H1 (cell line): ENCODE measurements at regions not wholly inside any gene's neighbourhood (a gene's known extent, or its start where the extent isn't known, plus 50 kb on each side); places are given as distances from the start of the nearest gene placed in this dataset.

Experiments
- CTCF ChIA-PET: fragments of 300-600 bp; sonication (Branson Sonifier 250); formaldehyde crosslinking; loops from one replicate; lab custom pipeline; 2021; ENCODE audit not compliant: partially characterized antibody; lab: Charles Lee
- POLR2A ChIA-PET: fragments of 300-600 bp; sonication (Branson Sonifier 250); formaldehyde crosslinking; loops from one replicate; lab custom pipeline; 2021; ENCODE audit warnings: inconsistent platforms; ENCODE audit not compliant: partially characterized antibody; lab: Charles Lee
- DNase-seq, 2 experiments: peaks; one replicate each; pipeline versions ENCODE4 v3.0.0 to v3.0.0-alpha.2; 2010 to 2022; ENCODE audit warnings: low spot score in 2 of 2, low read depth in 1 of 2, mixed read lengths in 1 of 2
- FAIRE-seq: peaks from 2 replicates; lab custom pipeline; 2011; peaks lifted over from hg19 to GRCh38; lab: Jason Lieb, UNC
- H2AFZ ChIP-seq: 2 replicates; pipeline ENCODE4 v1.8.1; 2012; ENCODE audit warnings: low read length, inconsistent platforms
- H2AK5ac ChIP-seq: 2 replicates; pipeline ENCODE4 v1.6.1; 2013; ENCODE audit warnings: low read depth, low read length
- H2BK120ac ChIP-seq: replicated peaks from 2 replicates; pipeline ENCODE3; 2013; ENCODE audit warnings: low read depth, low read length, inconsistent platforms
- H2BK12ac ChIP-seq: 2 replicates; pipeline ENCODE4 v1.6.1; 2013; ENCODE audit warnings: low read depth, low read length
- H2BK15ac ChIP-seq: 2 replicates; pipeline ENCODE4 v1.6.1; 2013; ENCODE audit warnings: low read length
- H2BK20ac ChIP-seq: 2 replicates; pipeline ENCODE4 v1.6.1; 2013; ENCODE audit warnings: low read length
- H2BK5ac ChIP-seq: 2 replicates; pipeline ENCODE4 v1.6.1; 2013; ENCODE audit warnings: low read depth, low read length
- H3K14ac ChIP-seq: 2 replicates; pipeline ENCODE4 v1.6.1; 2013; ENCODE audit warnings: inconsistent platforms; ENCODE audit not compliant: insufficient read length
- H3K18ac ChIP-seq: 2 replicates; pipeline ENCODE4 v1.6.1; 2013; ENCODE audit warnings: low read length; ENCODE audit errors: extremely low read depth
- H3K23ac ChIP-seq: 2 replicates; pipeline ENCODE4 v1.6.1; 2013; ENCODE audit warnings: inconsistent platforms; ENCODE audit not compliant: insufficient read length
- H3K23me2 ChIP-seq: 2 replicates; pipeline ENCODE4 v1.6.1; 2013; ENCODE audit warnings: low read depth, low read length
- H3K27ac ChIP-seq: 2 replicates; pipeline ENCODE4 v1.6.1; 2011; ENCODE audit warnings: low read depth, low read length, inconsistent platforms
- H3K27me3 ChIP-seq, 4 experiments: replicated peaks in 1 of 4; 1 replicate in 1 of 4; 2 replicates in 3 of 4; pipeline versions ENCODE4 v1.6.1 to v1.8.1; 2011 to 2013; ENCODE audit warnings: low read length in 3 of 4, mild to moderate bottlenecking in 3 of 4, inconsistent platforms in 2 of 4, mixed read lengths in 2 of 4, moderate library complexity in 1 of 4; ENCODE audit not compliant: control insufficient read depth in 3 of 4, insufficient read depth in 3 of 4; ENCODE audit errors: extremely low read depth in 1 of 4
- H3K36me3 ChIP-seq, 4 experiments: 2 replicates each; pipeline versions ENCODE4 v1.6.1 to v1.8.1; 2011 to 2013; ENCODE audit warnings: mild to moderate bottlenecking in 4 of 4, low read length in 3 of 4, moderate library complexity in 2 of 4, control low read depth in 1 of 4, inconsistent platforms in 1 of 4; ENCODE audit not compliant: insufficient read depth in 4 of 4, control insufficient read depth in 2 of 4
- H3K4ac ChIP-seq: replicated peaks from 2 replicates; pipeline ENCODE3; 2013; ENCODE audit warnings: low read length, low read depth, mixed read lengths, inconsistent platforms; ENCODE audit not compliant: insufficient read length
- H3K4me1 ChIP-seq, 4 experiments: replicated peaks in 1 of 4; 1 replicate in 1 of 4; 2 replicates in 3 of 4; pipeline versions ENCODE4 v1.6.1 to v1.8.1; 2011 to 2013; ENCODE audit warnings: low read length in 3 of 4, inconsistent platforms in 2 of 4, mixed read lengths in 1 of 4; ENCODE audit not compliant: insufficient read depth in 4 of 4, control insufficient read depth in 3 of 4
- H3K4me2 ChIP-seq, 2 experiments: 2 replicates each; pipeline versions ENCODE4 v1.6.1 to v1.8.1; 2011 to 2013; ENCODE audit warnings: low read depth in 2 of 2, low read length in 2 of 2, control low read depth in 1 of 2, inconsistent platforms in 1 of 2, mild to moderate bottlenecking in 1 of 2; ENCODE audit not compliant: insufficient read depth in 1 of 2
- H3K4me3 ChIP-seq, 4 experiments: fragments of 200-600, 300-600 bp in 1 of 4; sonication (generic), shearing (Covaris generic), sonication (Bioruptor Twin) in 1 of 4; 2 replicates each; pipeline versions ENCODE4 v1.5.1 to v1.8.1; 2011 to 2016; ENCODE audit warnings: low read length in 4 of 4, low read depth in 3 of 4, control low read depth in 2 of 4, inconsistent platforms in 2 of 4, mild to moderate bottlenecking in 2 of 4, mixed read lengths in 1 of 4, moderate library complexity in 1 of 4; ENCODE audit not compliant: insufficient read depth in 2 of 4; ENCODE audit errors: extremely low read depth in 1 of 4
- H3K56ac ChIP-seq: replicated peaks from 2 replicates; pipeline ENCODE3; 2013; ENCODE audit warnings: low read depth, mild to moderate bottlenecking, mixed read lengths, low read length, inconsistent platforms; ENCODE audit not compliant: insufficient read length
- H3K79me1 ChIP-seq: 2 replicates; pipeline ENCODE4 v1.6.1; 2013; ENCODE audit warnings: low read depth, low read length, control low read depth
- H3K79me2 ChIP-seq, 2 experiments: 2 replicates each; pipeline versions ENCODE4 v1.6.1 to v1.8.1; 2012 to 2013; ENCODE audit warnings: low read length in 2 of 2, mild to moderate bottlenecking in 2 of 2, inconsistent platforms in 1 of 2; ENCODE audit not compliant: insufficient read depth in 2 of 2, control insufficient read depth in 1 of 2
- H3K9ac ChIP-seq, 4 experiments: replicated peaks in 1 of 4; 1 replicate in 1 of 4; 2 replicates in 3 of 4; pipeline versions ENCODE4 v1.6.1 to v1.8.1; 2011 to 2013; ENCODE audit warnings: low read depth in 3 of 4, low read length in 3 of 4, control low read depth in 2 of 4, mild to moderate bottlenecking in 2 of 4, moderate library complexity in 2 of 4, inconsistent platforms in 1 of 4; ENCODE audit errors: extremely low read depth in 1 of 4
- H3K9me3 ChIP-seq, 2 experiments: 2 replicates each; pipeline versions ENCODE4 v1.6.1 to v1.8.1; 2012 to 2013; ENCODE audit warnings: mild to moderate bottlenecking in 2 of 2, moderate library complexity in 2 of 2, control low read depth in 1 of 2, inconsistent platforms in 1 of 2, low read depth in 1 of 2, low read length in 1 of 2, mixed read lengths in 1 of 2; ENCODE audit not compliant: insufficient read depth in 2 of 2
- H4K20me1 ChIP-seq, 2 experiments: replicated peaks in 1 of 2; 2 replicates each; pipeline versions ENCODE3 to v1.8.1; 2011 to 2013; ENCODE audit warnings: inconsistent platforms in 2 of 2, low read length in 2 of 2, mild to moderate bottlenecking in 1 of 2; ENCODE audit not compliant: insufficient read depth in 2 of 2, control insufficient read depth in 1 of 2
- H4K5ac ChIP-seq: 2 replicates; pipeline ENCODE4 v1.6.1; 2013; ENCODE audit warnings: low read length, low read depth, mixed read lengths, inconsistent platforms; ENCODE audit not compliant: insufficient read length
- H4K8ac ChIP-seq: 2 replicates; pipeline ENCODE4 v1.8.0; 2013; ENCODE audit warnings: mild to moderate bottlenecking, moderate library complexity, low read length, inconsistent platforms; ENCODE audit not compliant: insufficient read depth; ENCODE audit errors: extremely low read depth
- H4K91ac ChIP-seq: replicated peaks from 2 replicates; pipeline ENCODE3; 2013; ENCODE audit warnings: low read length, mixed read lengths, inconsistent platforms; ENCODE audit not compliant: insufficient read length
- BACH1 ChIP-seq: IDR thresholded peaks from 2 replicates; pipeline ENCODE4 v1.6.1; 2012; ENCODE audit warnings: low read length, improper control_type of control experiment
- CREB1 ChIP-seq: IDR thresholded peaks from 2 replicates; pipeline ENCODE4 v1.6.1; 2012; ENCODE audit warnings: inconsistent platforms

DNA sequence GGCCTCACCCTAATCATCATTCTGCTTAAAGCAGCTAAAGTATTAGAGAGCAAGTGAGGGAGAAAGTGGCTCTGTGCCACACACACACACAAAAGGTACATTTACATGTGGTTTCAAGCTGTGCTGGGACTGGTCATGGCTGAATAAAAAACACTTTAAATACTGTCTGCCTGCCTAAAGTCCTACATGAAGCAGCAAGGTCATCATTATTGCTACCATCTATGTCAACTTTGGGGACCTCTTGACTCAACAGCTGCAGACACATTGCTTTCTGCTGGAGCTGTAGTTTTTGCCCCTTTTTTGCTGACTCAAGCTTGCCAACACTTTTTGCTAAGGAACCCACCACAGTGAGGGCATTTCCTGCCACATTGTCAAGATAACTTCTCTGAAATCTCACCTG is 1237.9 kb downstream of the ROBO2 start:
- Histone ChIP-seq H3K23ac (no peak overlapping the region), H3K79me1 (no peaks in the 10 kb centered on the region), H2AK5ac (no peak overlapping the region), H3K9ac (no peak overlapping the region), H3K4ac (no peak overlapping the region), H2BK120ac (no peak overlapping the region), H2BK15ac (no peak overlapping the region; the same call in 1 of the 2 replicates), H3K36me3 (no peaks in the 10 kb centered on the region), H2BK12ac (peak overlapping the region; percentile 56; the same call in 1 of the 2 replicates), H4K91ac (peak overlapping the region; percentile 5), H3K27me3 (no peaks in the 10 kb centered on the region), H3K79me2 (no peaks in the 10 kb centered on the region)
- POLR2A ChIA-PET, result no interaction called here
- TF ChIP-seq CREB1 (no peak), BACH1 (0 out of 2 replicates have a peak, but pooled peaks have one; percentile 30)
- TF ChIP-seq, all 59 proteins: peak for 1
- Histone ChIP-seq H3K4me1 (peaks cover 0 to 5% (median 3%) of the 10 kb centered on the region in 4 experiments; a peak in 5 of 7 replicates), H4K20me1 (no peaks in the 10 kb centered on the region), H4K8ac (no peak overlapping the region), H3K14ac (no peak overlapping the region), H3K23me2 (no peaks in the 10 kb centered on the region), H3K56ac (no peak overlapping the region), H2AFZ (peak overlapping the region; percentile 60; the same call in 1 of the 2 replicates), H3K9me3 (no peaks in the 10 kb centered on the region), H3K18ac (no peak overlapping the region; the same call in 1 of the 2 replicates), H3K27ac (no peak overlapping the region), H4K5ac (no peak overlapping the region), H2BK20ac (peak overlapping the region; percentile 91), H3K4me2 (no peak overlapping the region), H3K4me3 (no peak overlapping the region), H2BK5ac (peak overlapping the region; percentile 76; the same call in 1 of the 2 replicates)
- FAIRE-seq (no peak), DNase-seq (no peak)
- CTCF ChIA-PET, result interaction anchor here (0.7 kb wide), 1 partner anchor 367 kb away, joined by 3 read pairs; no protein-coding TSS in a partner anchor
